GM21825 (cell line): ENCODE measurements at regions not wholly inside any gene's neighbourhood (a gene's known extent, or its start where the extent isn't known, plus 50 kb on each side); places are given as distances from the start of the nearest gene placed in this dataset.
"Not testable (repeated sequence)": the region's sequence is repeated elsewhere in the genome, so short reads cannot be mapped to it uniquely, and the experiment has no call there.

Experiments used
- ATAC-seq: cut with Tn5 transposase; IDR thresholded peaks from one replicate; pipeline ENCODE4 v1.9.1; 2021; ENCODE audit warnings: mild to moderate bottlenecking, moderate library complexity; ENCODE audit not compliant: unreplicated experiment

- ATAC-seq, result no peak
These were observed 166.9 kb upstream of the GK2 start for GRCh38 chr4:79574741-79575451.

- ATAC-seq, result no peak
These were observed 155.2 kb upstream of the GK2 start for GRCh38 chr4:79563219-79563618.

- no peak for ATAC-seq
These were observed 153.7 kb upstream of the GK2 start for GRCh38 chr4:79561751-79562150.

GRCh38 chr4:79559398-79559797 is 151.4 kb upstream of the GK2 start:
- ATAC-seq, result not testable (repeated sequence)

- ATAC-seq, result no peak
These were observed 144.3 kb upstream of the GK2 start for GRCh38 chr4:79552311-79552710.

GRCh38 chr4:79551555-79551954 is 143.5 kb upstream of the GK2 start:
- no peak for ATAC-seq

GRCh38 chr4:79547851-79548250 is 139.8 kb upstream of the GK2 start:
- no peak for ATAC-seq

- ATAC-seq, result not testable (repeated sequence)
These were observed 137.3 kb upstream of the GK2 start for GRCh38 chr4:79545292-79545691.

- ATAC-seq, result no peak
These were observed 132.1 kb upstream of the GK2 start for GRCh38 chr4:79540143-79540542.

GRCh38 chr4:79535516-79535915 is 127.5 kb upstream of the GK2 start:
- no peak for ATAC-seq

- no peak for ATAC-seq
These were observed 120.2 kb upstream of the GK2 start for GRCh38 chr4:79528241-79528706.

GRCh38 chr4:79526641-79527565 is 118.9 kb upstream of the GK2 start:
- ATAC-seq, result no peak

GRCh38 chr4:79516114-79516513 is 108.1 kb upstream of the GK2 start:
- ATAC-seq, result no peak

GRCh38 chr4:79514621-79515329 is 106.7 kb upstream of the GK2 start:
- no peak for ATAC-seq

- no peak for ATAC-seq
These were observed 105.5 kb upstream of the GK2 start for GRCh38 chr4:79513576-79513975.

- ATAC-seq, result no peak
These were observed 104.3 kb upstream of the GK2 start for GRCh38 chr4:79512363-79512762.

GRCh38 chr4:79502081-79502480 is 94.1 kb upstream of the GK2 start:
- ATAC-seq, result no peak

GRCh38 chr4:79498282-79498681 is 90.3 kb upstream of the GK2 start:
- no peak for ATAC-seq

GRCh38 chr4:79497001-79497400 is 89.0 kb upstream of the GK2 start:
- ATAC-seq, result no peak

- ATAC-seq, result no peak
These were observed 87.4 kb upstream of the GK2 start for GRCh38 chr4:79495447-79495846.

- no peak for ATAC-seq
These were observed 84.1 kb upstream of the GK2 start for GRCh38 chr4:79492148-79492547.
